ENCODE measurements at regions not wholly inside any gene's neighbourhood (a gene's known extent, or its start where the extent isn't known, plus 50 kb on each side); places are given as distances from the start of the nearest gene placed in this dataset.

GRCh38 chr15:69533522-69533921 lies 80.9 kb downstream of the RPLP1 start:
- DNase-seq = no peak
- H3K9me3 Mint-ChIP-seq (ENCODE audit: low read depth, unreplicated experiment) = no peaks in the 10 kb centered on the region
- CTCF ChIA-PET = no interaction called here
- no peaks in the 10 kb centered on the region for H3K36me3 Mint-ChIP-seq (ENCODE audit: insufficient read depth, unreplicated experiment)
- H3K4me1 Mint-ChIP-seq (ENCODE audit: low read depth, unreplicated experiment) = no peaks in the 10 kb centered on the region
- no peak overlapping the region for H3K27ac Mint-ChIP-seq (ENCODE audit: unreplicated experiment)
- H3K4me3 Mint-ChIP-seq (ENCODE audit: low read depth, unreplicated experiment) = no peak overlapping the region
- intact Hi-C loops (cut with micrococcal nuclease; ENCODE audit: unreplicated experiment) = no loop called here
- BruUV-seq (replicated peaks) = no TSS peak
- no peak for TF ChIP-seq CTCF (IDR thresholded peaks at IDR 0.05; ENCODE audit: unreplicated experiment)
- H3K27me3 Mint-ChIP-seq (ENCODE audit: unreplicated experiment) = peaks cover 23% of the 10 kb centered on the region

- DNase-seq = no peak
- no TSS peak for BruUV-seq (replicated peaks)
- H3K27ac Mint-ChIP-seq (ENCODE audit: unreplicated experiment) = no peak overlapping the region
- H3K27me3 Mint-ChIP-seq (ENCODE audit: unreplicated experiment) = peaks cover 24% of the 10 kb centered on the region
- CTCF ChIA-PET = interaction anchor here (1.0 to 1.4 kb wide), 2 partner anchors 13 to 22 kb away, joined by 3 read pairs; no protein-coding TSS in a partner anchor
- H3K36me3 Mint-ChIP-seq (ENCODE audit: insufficient read depth, unreplicated experiment) = no peaks in the 10 kb centered on the region
- no peak overlapping the region for H3K4me3 Mint-ChIP-seq (ENCODE audit: low read depth, unreplicated experiment)
- no peaks in the 10 kb centered on the region for H3K4me1 Mint-ChIP-seq (ENCODE audit: low read depth, unreplicated experiment)
- no peak for TF ChIP-seq CTCF (IDR thresholded peaks at IDR 0.05; ENCODE audit: unreplicated experiment)
- no peaks in the 10 kb centered on the region for H3K9me3 Mint-ChIP-seq (ENCODE audit: low read depth, unreplicated experiment)
- intact Hi-C loops (cut with micrococcal nuclease; ENCODE audit: unreplicated experiment) = no loop called here
Measured at GRCh38 chr15:69535101-69535638, 82.6 kb downstream of the RPLP1 start.

- H3K9me3 Mint-ChIP-seq (ENCODE audit: low read depth, unreplicated experiment) = no peaks in the 10 kb centered on the region
- H3K4me1 Mint-ChIP-seq (ENCODE audit: low read depth, unreplicated experiment) = no peaks in the 10 kb centered on the region
- H3K27ac Mint-ChIP-seq (ENCODE audit: unreplicated experiment) = no peak overlapping the region
- CTCF ChIA-PET = interaction anchor here (1.4 kb wide), 1 partner anchor 14 kb away, joined by 3 read pairs; no protein-coding TSS in a partner anchor
- BruUV-seq (replicated peaks) = no TSS peak
- intact Hi-C loops (cut with micrococcal nuclease; ENCODE audit: unreplicated experiment) = no loop called here
- no peak overlapping the region for H3K4me3 Mint-ChIP-seq (ENCODE audit: low read depth, unreplicated experiment)
- TF ChIP-seq CTCF (IDR thresholded peaks at IDR 0.05; ENCODE audit: unreplicated experiment) = no peak
- H3K27me3 Mint-ChIP-seq (ENCODE audit: unreplicated experiment) = peaks cover 20% of the 10 kb centered on the region
- no peak for DNase-seq
- H3K36me3 Mint-ChIP-seq (ENCODE audit: insufficient read depth, unreplicated experiment) = no peaks in the 10 kb centered on the region
Measured at GRCh38 chr15:69535998-69536397, 83.4 kb downstream of the RPLP1 start.

GRCh38 chr15:69536726-69537512 lies 84.3 kb downstream of the RPLP1 start:
- no peaks in the 10 kb centered on the region for H3K4me1 Mint-ChIP-seq (ENCODE audit: low read depth, unreplicated experiment)
- H3K9me3 Mint-ChIP-seq (ENCODE audit: low read depth, unreplicated experiment) = no peaks in the 10 kb centered on the region
- CTCF ChIA-PET = interaction anchor here (0.6 to 0.7 kb wide), 3 partner anchors 18 to 63 kb away, joined by 3 to 7 read pairs (median 3); no protein-coding TSS in a partner anchor
- H3K27me3 Mint-ChIP-seq (ENCODE audit: unreplicated experiment) = peaks cover 23% of the 10 kb centered on the region
- H3K27ac Mint-ChIP-seq (ENCODE audit: unreplicated experiment) = no peak overlapping the region
- DNase-seq = no peak
- intact Hi-C loops (cut with micrococcal nuclease; ENCODE audit: unreplicated experiment) = no loop called here
- no peak for TF ChIP-seq CTCF (IDR thresholded peaks at IDR 0.05; ENCODE audit: unreplicated experiment)
- no peak overlapping the region for H3K4me3 Mint-ChIP-seq (ENCODE audit: low read depth, unreplicated experiment)
- no peaks in the 10 kb centered on the region for H3K36me3 Mint-ChIP-seq (ENCODE audit: insufficient read depth, unreplicated experiment)
- no TSS peak for BruUV-seq (replicated peaks)

Measured in Calu3 (cell line).